Osteocyte (in vitro differentiated cells): ENCODE measurements at regions not wholly inside any gene's neighbourhood (a gene's known extent, or its start where the extent isn't known, plus 50 kb on each side); places are given as distances from the start of the nearest gene placed in this dataset.
A peak's percentile ranks its signal among the peaks of the same experiment; 100 is the strongest.

Experiments used
- DNase-seq: peaks from one replicate; pipeline ENCODE4 v3.0.0; 2021; ENCODE audit warnings: mixed read lengths; ENCODE audit not compliant: unreplicated experiment; ENCODE audit errors: extremely low spot score
- H3K27ac Mint-ChIP-seq: one replicate; pipeline ENCODE4 v1.8.0; 2021; ENCODE audit warnings: mild to moderate bottlenecking, mixed read lengths; ENCODE audit not compliant: unreplicated experiment
- H3K27me3 Mint-ChIP-seq: one replicate; pipeline ENCODE4 v1.8.0; 2021; ENCODE audit warnings: mixed read lengths; ENCODE audit not compliant: unreplicated experiment
- H3K36me3 Mint-ChIP-seq: one replicate; pipeline ENCODE4 v1.8.0; 2021; ENCODE audit warnings: mixed read lengths; ENCODE audit not compliant: unreplicated experiment
- H3K4me1 Mint-ChIP-seq: one replicate; pipeline ENCODE4 v1.8.0; 2021; ENCODE audit warnings: mixed read lengths; ENCODE audit not compliant: unreplicated experiment
- H3K4me3 Mint-ChIP-seq: one replicate; pipeline ENCODE4 v1.8.0; 2021; ENCODE audit warnings: mild to moderate bottlenecking, moderate library complexity, mixed read lengths; ENCODE audit not compliant: unreplicated experiment
- H3K9me3 Mint-ChIP-seq: one replicate; pipeline ENCODE4 v1.8.0; 2021; ENCODE audit warnings: mixed read lengths; ENCODE audit not compliant: unreplicated experiment
- TF ChIP-seq, protein P1 (sequence below): fragments of 200-600 bp; sonication (generic); IDR thresholded peaks from 2 replicates; pipeline ENCODE4 v1.5.0; 2021; ENCODE audit warnings: antibody characterized with exemption, mild to moderate bottlenecking, moderate library complexity

DNA sequence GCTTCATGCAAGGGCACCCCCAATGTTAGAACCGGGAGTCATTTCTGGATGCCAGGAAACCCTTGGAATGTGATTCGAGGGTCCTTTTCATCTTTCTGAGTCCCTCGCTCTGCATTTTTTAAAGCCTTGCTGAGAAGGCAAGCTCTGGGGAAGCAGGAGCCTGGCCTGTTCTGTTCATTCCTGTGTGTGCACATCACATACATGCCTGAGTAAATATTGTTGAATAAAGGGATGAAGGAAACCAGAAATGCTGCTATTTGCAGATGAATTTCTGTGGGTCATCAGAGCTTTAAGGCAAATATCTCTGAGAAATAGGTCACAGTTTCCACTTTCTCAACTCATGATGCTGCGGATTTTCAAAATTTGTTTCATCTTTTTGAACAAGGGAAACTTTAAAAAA, 170.1 kb downstream of the PAH start:
- Mint-ChIP-seq H3K27me3 (peaks cover 16% of the 10 kb centered on the region), H3K9me3 (no peaks in the 10 kb centered on the region), H3K4me3 (no peak overlapping the region), H3K36me3 (no peaks in the 10 kb centered on the region), H3K4me1 (no peaks in the 10 kb centered on the region), H3K27ac (no peak overlapping the region)
- DNase-seq: no peak
- TF ChIP-seq, protein P1, sequence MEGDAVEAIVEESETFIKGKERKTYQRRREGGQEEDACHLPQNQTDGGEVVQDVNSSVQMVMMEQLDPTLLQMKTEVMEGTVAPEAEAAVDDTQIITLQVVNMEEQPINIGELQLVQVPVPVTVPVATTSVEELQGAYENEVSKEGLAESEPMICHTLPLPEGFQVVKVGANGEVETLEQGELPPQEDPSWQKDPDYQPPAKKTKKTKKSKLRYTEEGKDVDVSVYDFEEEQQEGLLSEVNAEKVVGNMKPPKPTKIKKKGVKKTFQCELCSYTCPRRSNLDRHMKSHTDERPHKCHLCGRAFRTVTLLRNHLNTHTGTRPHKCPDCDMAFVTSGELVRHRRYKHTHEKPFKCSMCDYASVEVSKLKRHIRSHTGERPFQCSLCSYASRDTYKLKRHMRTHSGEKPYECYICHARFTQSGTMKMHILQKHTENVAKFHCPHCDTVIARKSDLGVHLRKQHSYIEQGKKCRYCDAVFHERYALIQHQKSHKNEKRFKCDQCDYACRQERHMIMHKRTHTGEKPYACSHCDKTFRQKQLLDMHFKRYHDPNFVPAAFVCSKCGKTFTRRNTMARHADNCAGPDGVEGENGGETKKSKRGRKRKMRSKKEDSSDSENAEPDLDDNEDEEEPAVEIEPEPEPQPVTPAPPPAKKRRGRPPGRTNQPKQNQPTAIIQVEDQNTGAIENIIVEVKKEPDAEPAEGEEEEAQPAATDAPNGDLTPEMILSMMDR: no peak

DNA sequence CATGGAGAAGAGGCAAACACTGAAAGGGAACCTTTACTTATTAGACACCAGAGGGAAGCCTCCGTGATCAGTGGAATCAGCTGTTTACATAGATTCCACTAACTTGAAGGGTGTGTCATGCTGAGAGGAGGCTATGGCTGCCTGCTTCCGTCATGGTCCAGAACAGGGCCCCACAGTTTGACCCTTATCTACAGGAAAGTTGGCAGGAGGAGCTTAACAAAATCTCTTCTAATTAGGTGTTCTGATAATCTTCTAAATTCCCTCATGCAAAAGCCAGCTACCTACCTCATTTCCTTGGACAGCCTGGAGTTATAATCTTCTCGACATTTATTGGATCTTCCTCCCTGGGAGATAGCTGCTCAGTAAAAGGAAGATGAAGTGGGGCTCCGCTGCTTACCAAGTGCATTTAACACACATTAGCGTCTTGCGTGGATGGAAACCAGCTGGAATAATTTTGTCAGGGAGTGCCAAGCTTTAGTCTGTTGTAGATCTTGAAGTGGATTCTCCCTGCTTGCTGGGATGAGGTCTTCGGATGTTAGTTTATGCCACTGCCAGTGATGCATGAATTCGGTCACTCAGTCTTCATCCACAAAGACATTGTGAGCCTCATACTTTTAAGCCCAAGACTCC, 171.0 kb downstream of the PAH start:
- H3K4me3 Mint-ChIP-seq: no peak overlapping the region
- H3K27ac Mint-ChIP-seq: no peak overlapping the region
- TF ChIP-seq, protein P1: no peak
- H3K36me3 Mint-ChIP-seq: no peaks in the 10 kb centered on the region
- H3K27me3 Mint-ChIP-seq: peaks cover 16% of the 10 kb centered on the region
- no peak for DNase-seq
- H3K4me1 Mint-ChIP-seq: no peaks in the 10 kb centered on the region
- H3K9me3 Mint-ChIP-seq: no peaks in the 10 kb centered on the region

DNA sequence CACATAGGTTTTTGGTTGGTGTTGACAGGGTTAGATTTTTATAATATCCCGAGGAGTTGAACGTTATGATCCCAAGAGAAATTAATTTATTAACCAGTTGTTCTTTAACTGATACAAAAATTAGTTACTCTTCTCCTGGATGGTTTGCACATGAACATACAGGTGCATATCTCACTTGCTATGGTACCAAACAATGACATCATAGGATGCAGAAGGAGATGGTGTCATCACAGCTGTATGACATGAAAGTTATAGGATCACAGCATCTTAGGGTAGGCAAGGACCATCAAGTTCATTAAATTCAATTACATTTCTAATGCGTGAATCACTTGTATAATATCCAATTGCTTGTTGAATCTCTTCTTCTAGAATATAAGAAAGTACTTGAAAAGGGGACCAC, 175.8 kb downstream of the PAH start:
- no peak overlapping the region for H3K27ac Mint-ChIP-seq
- TF ChIP-seq, protein P1: no peak
- H3K27me3 Mint-ChIP-seq: peaks cover 8% of the 10 kb centered on the region
- no peaks in the 10 kb centered on the region for H3K36me3 Mint-ChIP-seq
- H3K9me3 Mint-ChIP-seq: peaks cover 5% of the 10 kb centered on the region
- DNase-seq: no peak
- no peak overlapping the region for H3K4me3 Mint-ChIP-seq
- H3K4me1 Mint-ChIP-seq: peaks cover 15% of the 10 kb centered on the region

DNA sequence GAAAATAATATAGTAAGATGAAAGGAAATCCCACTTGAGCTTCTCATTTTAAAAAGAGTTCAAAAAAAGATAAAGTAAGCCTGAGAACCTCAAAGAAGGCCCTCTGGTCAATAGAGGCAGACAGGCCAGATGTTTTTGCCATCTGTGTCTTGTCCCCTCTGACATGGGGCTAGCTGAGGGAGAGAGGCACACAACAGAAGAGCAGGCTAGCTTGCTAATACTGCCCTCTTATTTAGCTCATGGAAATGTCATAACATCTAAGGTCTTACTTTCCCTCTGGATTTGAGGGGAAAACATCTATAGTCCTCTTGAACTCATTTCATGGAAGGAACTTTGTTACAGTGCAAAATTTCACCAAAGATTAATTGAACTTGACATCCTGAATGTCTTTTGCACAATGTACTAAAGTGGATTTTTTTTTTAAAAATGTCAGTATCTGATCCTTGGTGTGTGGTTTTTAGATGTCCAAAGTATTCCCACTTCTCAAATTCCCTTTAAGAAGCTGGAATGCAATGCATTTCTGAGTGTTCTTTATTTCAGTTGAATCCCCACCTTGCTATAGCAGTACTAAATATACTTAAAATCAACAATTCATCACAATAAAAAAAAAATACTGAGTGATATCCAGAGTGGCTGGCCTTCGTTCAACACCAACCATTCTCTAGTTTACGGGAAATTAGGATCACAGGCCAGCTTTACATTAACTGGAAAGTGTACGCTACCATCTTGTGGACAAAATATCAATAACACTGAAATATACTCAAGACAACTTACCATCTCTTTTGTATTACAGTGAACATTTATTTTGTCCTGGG, 176.7 kb downstream of the PAH start:
- Mint-ChIP-seq H3K27me3 (peaks cover 2% of the 10 kb centered on the region), H3K27ac (peak overlapping the region; percentile 77), H3K4me3 (no peak overlapping the region), H3K36me3 (no peaks in the 10 kb centered on the region), H3K9me3 (peaks cover 5% of the 10 kb centered on the region), H3K4me1 (peaks cover 15% of the 10 kb centered on the region)
- no peak for DNase-seq
- TF ChIP-seq, protein P1: peak; percentile 64

DNA sequence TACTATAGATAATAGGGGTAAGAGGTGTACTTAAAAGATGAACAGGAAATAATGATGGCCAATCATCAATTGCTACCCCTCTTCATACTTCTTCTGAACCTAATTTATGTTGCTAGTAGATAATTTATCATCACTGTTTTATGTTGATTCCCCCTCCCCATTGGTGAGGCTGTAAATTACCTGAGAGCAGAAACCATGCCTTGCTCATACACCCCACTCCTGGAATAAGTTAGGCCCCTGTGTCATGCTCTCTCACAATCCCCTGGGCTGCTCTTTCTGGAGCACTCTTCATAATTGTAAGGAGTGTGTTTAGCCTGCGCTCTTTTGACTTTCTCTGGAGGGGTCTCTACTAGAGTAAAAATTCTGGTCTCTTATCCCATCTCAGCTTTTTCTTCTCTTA, 180.7 kb downstream of the PAH start:
- H3K36me3 Mint-ChIP-seq: no peaks in the 10 kb centered on the region
- peaks cover 15% of the 10 kb centered on the region for H3K4me1 Mint-ChIP-seq
- TF ChIP-seq, protein P1: no peak
- H3K4me3 Mint-ChIP-seq: no peak overlapping the region
- H3K27ac Mint-ChIP-seq: no peak overlapping the region
- H3K27me3 Mint-ChIP-seq: no peaks in the 10 kb centered on the region
- no peak for DNase-seq
- peaks cover 5% of the 10 kb centered on the region for H3K9me3 Mint-ChIP-seq
